CD14-positive monocyte (primary cell): ENCODE measurements at regions not wholly inside any gene's neighbourhood (a gene's known extent, or its start where the extent isn't known, plus 50 kb on each side); places are given as distances from the start of the nearest gene placed in this dataset.
A peak's percentile ranks its signal among the peaks of the same experiment; 100 is the strongest.

Experiments used
- DNase-seq, 3 donors: peaks; one replicate each; pipeline ENCODE4 v3.0.0-alpha.2; 2011 to 2022
- H2AFZ ChIP-seq: 2 replicates; pipeline ENCODE4 v1.6.0; 2012; ENCODE audit warnings: mild to moderate bottlenecking, low read depth, low read length, inconsistent platforms; ENCODE audit not compliant: insufficient read depth, poor library complexity, severe bottlenecking
- H3K27ac ChIP-seq, 2 donors: 1 replicate in 1 of 2; 2 replicates in 1 of 2; pipeline ENCODE4 v1.5.1; 2012 to 2013; ENCODE audit warnings: low read length in 2 of 2, control low read depth in 1 of 2, inconsistent platforms in 1 of 2, low read depth in 1 of 2, mild to moderate bottlenecking in 1 of 2
- H3K27me3 ChIP-seq, 2 donors: one replicate each; pipeline versions ENCODE4 v1.6.0 to v1.6.1; 2011 to 2013; ENCODE audit warnings: low read length in 2 of 2; ENCODE audit not compliant: control insufficient read depth in 2 of 2, insufficient read depth in 2 of 2
- H3K36me3 ChIP-seq, 2 donors: replicated peaks in 1 of 2; 1 replicate in 1 of 2; 2 replicates in 1 of 2; pipeline versions ENCODE4 v1.5.1 to v1.6.1; 2012 to 2013; ENCODE audit warnings: low read length in 2 of 2, control low read depth in 1 of 2, inconsistent platforms in 1 of 2, mild to moderate bottlenecking in 1 of 2; ENCODE audit not compliant: insufficient read depth in 2 of 2, control insufficient read depth in 1 of 2
- H3K4me1 ChIP-seq, 2 donors: 1 replicate in 1 of 2; 2 replicates in 1 of 2; pipeline versions ENCODE4 v1.5.1 to v1.6.1; 2012 to 2013; ENCODE audit warnings: low read length in 2 of 2, control low read depth in 1 of 2, inconsistent platforms in 1 of 2, mild to moderate bottlenecking in 1 of 2, moderate library complexity in 1 of 2; ENCODE audit not compliant: insufficient read depth in 2 of 2, control insufficient read depth in 1 of 2
- H3K4me2 ChIP-seq: replicated peaks from 2 replicates; pipeline ENCODE3; 2012; ENCODE audit warnings: low read length, moderate library complexity, mild to moderate bottlenecking; ENCODE audit not compliant: poor library complexity, severe bottlenecking; ENCODE audit errors: extremely low read depth
- H3K4me3 ChIP-seq, 3 experiments: fragments of 200-600 bp in 1 of 3; sonication (generic) in 1 of 3; replicated peaks in 1 of 3; 1 replicate in 2 of 3; 2 replicates in 1 of 3; pipeline ENCODE4 v1.5.1; 2011 to 2013; ENCODE audit warnings: low read length in 3 of 3, mild to moderate bottlenecking in 3 of 3, control low read depth in 2 of 3, low read depth in 2 of 3, inconsistent platforms in 1 of 3, moderate library complexity in 1 of 3
- H3K79me2 ChIP-seq: 2 replicates; pipeline ENCODE4 v1.6.0; 2012; ENCODE audit warnings: mild to moderate bottlenecking, control low read depth, inconsistent platforms, low read length, moderate library complexity; ENCODE audit not compliant: insufficient read depth
- H3K9ac ChIP-seq: 2 replicates; pipeline ENCODE4 v1.6.0; 2017; ENCODE audit warnings: low read length, mild to moderate bottlenecking; ENCODE audit not compliant: insufficient read depth, poor library complexity, severe bottlenecking
- H3K9me3 ChIP-seq, 2 donors: replicated peaks in 1 of 2; 1 replicate in 1 of 2; 2 replicates in 1 of 2; pipeline versions ENCODE4 v1.5.1 to v1.6.1; 2012 to 2013; ENCODE audit warnings: low read length in 2 of 2, control low read depth in 1 of 2; ENCODE audit not compliant: control insufficient read depth in 1 of 2, insufficient read depth in 1 of 2
- H4K20me1 ChIP-seq: 2 replicates; pipeline ENCODE4 v1.6.0; 2012; ENCODE audit warnings: mild to moderate bottlenecking, low read length, control low read depth, moderate library complexity; ENCODE audit not compliant: insufficient read depth
- H3K27ac Mint-ChIP-seq, 7 donors: one replicate each; pipeline ENCODE4 v1.8.0; 2020; ENCODE audit warnings: mild to moderate bottlenecking in 7 of 7, mixed read lengths in 7 of 7, moderate library complexity in 6 of 7, inconsistent platforms in 2 of 7
- H3K27me3 Mint-ChIP-seq, 3 donors: one replicate each; pipeline ENCODE4 v1.8.0; 2021 to 2022; ENCODE audit warnings: low read depth in 3 of 3, mild to moderate bottlenecking in 3 of 3, mixed read lengths in 3 of 3, moderate library complexity in 3 of 3, inconsistent platforms in 1 of 3
- H3K36me3 Mint-ChIP-seq, 2 donors: one replicate each; pipeline ENCODE4 v1.8.0; 2020; ENCODE audit warnings: mixed read lengths in 2 of 2, inconsistent platforms in 1 of 2, mild to moderate bottlenecking in 1 of 2
- H3K4me1 Mint-ChIP-seq: one replicate; pipeline ENCODE4 v1.8.0; 2020; ENCODE audit warnings: mild to moderate bottlenecking, mixed read lengths
- H3K4me3 Mint-ChIP-seq, 2 donors: one replicate each; pipeline ENCODE4 v1.8.0; 2020; ENCODE audit warnings: mild to moderate bottlenecking in 2 of 2, mixed read lengths in 2 of 2, moderate library complexity in 1 of 2
- H3K9me3 Mint-ChIP-seq, 7 donors: one replicate each; pipeline ENCODE4 v1.8.0; 2020 to 2022; ENCODE audit warnings: mixed read lengths in 7 of 7, mild to moderate bottlenecking in 6 of 7, moderate library complexity in 6 of 7, inconsistent platforms in 2 of 7
- CTCF ChIP-seq: fragments of 200-600 bp; IDR thresholded peaks from one replicate; pipeline ENCODE4 v1.8.0; 2022; ENCODE audit warnings: antibody characterized with exemption, mild to moderate bottlenecking
- WGBS: methylation state at CpG from one replicate; pipeline ENCODE4 v1.1.5; 2013; ENCODE audit warnings: missing lambda C conversion rate; ENCODE audit not compliant: insufficient coverage; 5-methylcytosine and 5-hydroxymethylcytosine counted together
- intact Hi-C, 2 donors: fragments of 100-400 bp; cut with micrococcal nuclease; formaldehyde crosslinking; loops; one replicate each; pipeline versions ENCODE4 v1.15.0 to v1.15.1; 2023

- no peaks in the 10 kb centered on the region for H3K27me3 ChIP-seq
- 88% methylated on average over 6 of the region's 7 CpGs for WGBS
- H3K36me3 ChIP-seq = no peaks in the 10 kb centered on the region
- no peak overlapping the region for H3K4me2 ChIP-seq
- TF ChIP-seq CTCF = no peak
- H4K20me1 ChIP-seq = no peaks in the 10 kb centered on the region
- Mint-ChIP-seq H3K4me3 (no peak overlapping the region), H3K27me3 (peaks cover 5 to 12% (median 7%) of the 10 kb centered on the region in 3 donors), H3K4me1 (peaks cover 37% of the 10 kb centered on the region), H3K36me3 (no peaks in the 10 kb centered on the region), H3K9me3 (peaks cover 0 to 3% (median 0%) of the 10 kb centered on the region in 7 donors), H3K27ac (peak overlapping the region in 5 of 7 donors; percentile 32 to 82 (median 51))
- H3K9me3 ChIP-seq = no peaks in the 10 kb centered on the region
- intact Hi-C loops = no loop called here
- no peak overlapping the region for H3K4me3 ChIP-seq
- peak in 1 of 3 donors; percentile 20 for DNase-seq
- H3K27ac ChIP-seq = peak overlapping the region in 1 of 2 donors; percentile 23
- H2AFZ ChIP-seq = no peak overlapping the region
- H3K4me1 ChIP-seq = peaks cover 13 to 16% of the 10 kb centered on the region in 2 donors
- no peaks in the 10 kb centered on the region for H3K79me2 ChIP-seq
- no peak overlapping the region for H3K9ac ChIP-seq
Observed at GRCh38 chr3:193983846-193984818, 151.8 kb upstream of the HES1 start.

- H3K27me3 Mint-ChIP-seq = peaks cover 2 to 7% (median 7%) of the 10 kb centered on the region in 3 donors
- peaks cover 13 to 14% of the 10 kb centered on the region in 2 donors for H3K4me1 ChIP-seq
- no peaks in the 10 kb centered on the region for H4K20me1 ChIP-seq
- H3K4me1 Mint-ChIP-seq = peaks cover 32% of the 10 kb centered on the region
- peaks cover 0 to 3% (median 0%) of the 10 kb centered on the region in 7 donors for H3K9me3 Mint-ChIP-seq
- H3K4me2 ChIP-seq = no peak overlapping the region
- WGBS = no CpG with 5 or more reads among the region's 6 CpGs
- H3K9ac ChIP-seq = no peak overlapping the region
- intact Hi-C loops = no loop called here
- no peaks in the 10 kb centered on the region for H3K79me2 ChIP-seq
- H3K27ac ChIP-seq = peak overlapping the region in 1 of 2 donors; percentile 23
- H3K36me3 Mint-ChIP-seq = no peaks in the 10 kb centered on the region
- no peak for TF ChIP-seq CTCF
- H3K4me3 Mint-ChIP-seq = no peak overlapping the region
- no peaks in the 10 kb centered on the region for H3K27me3 ChIP-seq
- H3K4me3 ChIP-seq = no peak overlapping the region
- H3K9me3 ChIP-seq = no peaks in the 10 kb centered on the region
- H3K27ac Mint-ChIP-seq = peak overlapping the region in 5 of 7 donors; percentile 32 to 82 (median 51)
- no peaks in the 10 kb centered on the region for H3K36me3 ChIP-seq
- H2AFZ ChIP-seq = no peak overlapping the region
- peak in 2 of 3 donors; percentile 18 to 49 for DNase-seq
Observed at GRCh38 chr3:193984876-193985275, 151.1 kb upstream of the HES1 start.
